Mesendoderm (in vitro differentiated cells): ENCODE measurements at regions not wholly inside any gene's neighbourhood (a gene's known extent, or its start where the extent isn't known, plus 50 kb on each side); places are given as distances from the start of the nearest gene placed in this dataset.

Source experiments
- DNase-seq: peaks from one replicate; pipeline ENCODE4 v3.0.0; 2013
- H2AK5ac ChIP-seq: 2 replicates; pipeline ENCODE4 v1.6.1; 2013; ENCODE audit warnings: low read length, inconsistent platforms
- H2BK120ac ChIP-seq: 2 replicates; pipeline ENCODE4 v1.6.1; 2013; ENCODE audit warnings: low read depth, mild to moderate bottlenecking, low read length, moderate library complexity, mixed read lengths
- H2BK15ac ChIP-seq: replicated peaks from 2 replicates; pipeline ENCODE4 v1.6.1; 2013; ENCODE audit warnings: low read depth, mild to moderate bottlenecking, moderate library complexity
- H2BK5ac ChIP-seq: 2 replicates; pipeline ENCODE4 v1.6.1; 2013; ENCODE audit warnings: low read length, inconsistent platforms
- H3K18ac ChIP-seq: 2 replicates; pipeline ENCODE4 v1.6.1; 2013; ENCODE audit warnings: mild to moderate bottlenecking, low read length, mixed read lengths
- H3K23ac ChIP-seq: one replicate; pipeline ENCODE4 v1.6.1; 2013; ENCODE audit warnings: low read length
- H3K27ac ChIP-seq: 2 replicates; pipeline ENCODE4 v1.5.1; 2013; ENCODE audit warnings: low read depth, mild to moderate bottlenecking, inconsistent platforms, low read length, moderate library complexity
- H3K27me3 ChIP-seq: 2 replicates; pipeline ENCODE4 v1.6.1; 2013; ENCODE audit warnings: low read length, control low read depth, mild to moderate bottlenecking, inconsistent platforms; ENCODE audit not compliant: insufficient read depth, poor library complexity
- H3K36me3 ChIP-seq: 2 replicates; pipeline ENCODE4 v1.6.1; 2013; ENCODE audit warnings: low read length, inconsistent platforms; ENCODE audit not compliant: control insufficient read depth, insufficient read depth
- H3K4ac ChIP-seq: one replicate; pipeline ENCODE4 v1.6.1; 2013; ENCODE audit warnings: low read depth, mild to moderate bottlenecking, low read length, moderate library complexity
- H3K4me1 ChIP-seq: 2 replicates; pipeline ENCODE4 v1.6.1; 2013; ENCODE audit warnings: low read depth, low read length, inconsistent platforms; ENCODE audit not compliant: control insufficient read depth
- H3K4me2 ChIP-seq: 2 replicates; pipeline ENCODE4 v1.6.1; 2013; ENCODE audit warnings: low read length
- H3K4me3 ChIP-seq: 2 replicates; pipeline ENCODE4 v1.5.1; 2013; ENCODE audit warnings: mild to moderate bottlenecking, low read length
- H3K56ac ChIP-seq: one replicate; pipeline ENCODE4 v1.6.1; 2013; ENCODE audit warnings: low read length
- H3K79me1 ChIP-seq: 2 replicates; pipeline ENCODE4 v1.6.1; 2013; ENCODE audit warnings: low read length, inconsistent platforms
- H3K79me2 ChIP-seq: 2 replicates; pipeline ENCODE4 v1.6.1; 2013; ENCODE audit warnings: mild to moderate bottlenecking, low read length; ENCODE audit not compliant: control insufficient read depth, insufficient read depth
- H3K9ac ChIP-seq: 2 replicates; pipeline ENCODE4 v1.6.1; 2013; ENCODE audit warnings: low read length, inconsistent platforms
- H4K5ac ChIP-seq: one replicate; pipeline ENCODE4 v1.6.1; 2013; ENCODE audit warnings: low read length
- H4K8ac ChIP-seq: one replicate; pipeline ENCODE4 v1.6.1; 2013; ENCODE audit warnings: low read depth, mild to moderate bottlenecking, control low read depth, low read length, moderate library complexity
- WGBS: extraction: QIAGEN DNeasy Blood & Tissue Kit; methylation state at CpG from one replicate; pipeline ENCODE4 v1.1.7; 2013; ENCODE audit warnings: low lambda C conversion rate, missing lambda C conversion rate; ENCODE audit not compliant: insufficient coverage; ENCODE audit errors: extremely low coverage; 5-methylcytosine and 5-hydroxymethylcytosine counted together

DNA sequence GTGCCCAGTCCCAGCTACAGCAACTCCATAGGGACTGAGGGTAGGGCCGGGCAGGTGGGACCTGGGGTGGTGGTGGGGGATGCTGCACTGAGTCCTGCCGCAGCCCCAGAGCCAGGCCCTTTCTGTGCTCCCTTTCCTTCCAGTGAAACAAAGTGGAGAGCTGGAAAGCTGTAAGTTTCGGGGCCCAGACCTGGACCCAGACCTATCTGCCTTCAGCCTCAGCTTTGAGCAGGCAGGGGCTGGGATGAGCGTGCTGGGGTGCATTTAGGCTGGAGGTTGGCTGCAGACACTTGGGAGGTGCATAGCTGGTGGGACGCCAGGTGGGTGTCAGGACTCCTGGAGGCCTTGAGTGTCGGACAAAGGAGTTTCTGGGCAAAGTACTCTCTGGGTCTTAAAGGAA, 92.7 kb upstream of the C1orf174 start:
- Histone ChIP-seq H3K4me2 (no peak overlapping the region), H3K9ac (no peak overlapping the region), H3K79me2 (no peaks in the 10 kb centered on the region), H3K23ac (no peak overlapping the region), H3K27ac (no peak overlapping the region), H2AK5ac (no peak overlapping the region), H4K8ac (no peak overlapping the region), H2BK120ac (no peak overlapping the region), H3K27me3 (no peaks in the 10 kb centered on the region), H2BK15ac (no peak overlapping the region), H3K18ac (no peak overlapping the region), H3K4ac (no peak overlapping the region), H3K79me1 (no peaks in the 10 kb centered on the region), H2BK5ac (no peak overlapping the region), H4K5ac (no peak overlapping the region), H3K36me3 (no peaks in the 10 kb centered on the region), H3K56ac (no peak overlapping the region), H3K4me1 (no peaks in the 10 kb centered on the region), H3K4me3 (no peak overlapping the region)
- no CpG with 5 or more reads among the region's 6 CpGs for WGBS
- DNase-seq, result no peak

GRCh38 chr1:3993619-3994375, 93.7 kb upstream of the C1orf174 start:
- no CpG with 5 or more reads among the region's 25 CpGs for WGBS
- no peak overlapping the region for H3K27ac ChIP-seq

DNA sequence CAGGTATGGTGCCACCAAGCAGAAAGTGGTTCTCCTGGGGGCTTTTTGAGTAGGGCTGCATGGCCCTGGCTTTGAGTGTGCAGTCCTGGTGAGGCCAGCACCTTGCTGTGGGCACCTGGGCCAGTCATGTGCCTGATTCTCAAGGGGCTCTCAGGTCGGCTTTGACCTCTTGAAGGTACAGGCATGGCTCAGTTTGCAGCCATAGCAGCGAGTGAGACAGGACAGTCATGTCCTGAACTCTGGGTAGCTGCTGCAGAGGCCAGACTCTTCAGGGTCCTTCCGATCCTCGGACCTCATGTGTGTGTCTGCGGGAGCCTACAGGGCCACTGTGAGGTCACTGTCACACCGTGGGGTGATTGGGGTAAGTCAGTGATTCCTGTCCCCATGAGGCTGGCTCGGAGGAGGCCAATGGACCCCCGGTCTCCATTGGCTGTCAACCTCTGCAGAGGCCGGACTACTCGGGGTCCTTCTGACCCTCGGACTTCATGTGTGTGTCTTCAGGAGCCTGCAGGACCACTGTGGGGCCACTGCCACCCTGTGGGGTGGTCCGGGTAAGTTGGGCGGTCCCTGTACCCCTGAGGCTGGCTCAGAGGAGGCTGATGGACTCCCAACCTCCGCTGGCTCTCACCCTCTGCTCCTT, 95.2 kb upstream of the C1orf174 start:
- no peak overlapping the region for H3K23ac ChIP-seq
- no peaks in the 10 kb centered on the region for H3K79me1 ChIP-seq
- no peak overlapping the region for H3K9ac ChIP-seq
- no peaks in the 10 kb centered on the region for H3K79me2 ChIP-seq
- no peak overlapping the region for H3K4ac ChIP-seq
- H3K4me2 ChIP-seq, result no peak overlapping the region
- no CpG with 5 or more reads among the region's 14 CpGs for WGBS
- H3K18ac ChIP-seq, result no peak overlapping the region
- no peaks in the 10 kb centered on the region for H3K4me1 ChIP-seq
- H3K4me3 ChIP-seq, result no peak overlapping the region
- H2BK15ac ChIP-seq, result no peak overlapping the region
- no peak overlapping the region for H3K27ac ChIP-seq
- H3K36me3 ChIP-seq, result no peaks in the 10 kb centered on the region
- no peak overlapping the region for H2BK5ac ChIP-seq
- H3K56ac ChIP-seq, result no peak overlapping the region
- no peak overlapping the region for H4K5ac ChIP-seq
- no peak for DNase-seq
- H4K8ac ChIP-seq, result no peak overlapping the region
- H2BK120ac ChIP-seq, result no peak overlapping the region
- no peaks in the 10 kb centered on the region for H3K27me3 ChIP-seq
- no peak overlapping the region for H2AK5ac ChIP-seq

More at GRCh38 chr1:3993619-3994375, 93.7 kb upstream of the C1orf174 start:
- Histone ChIP-seq H2BK15ac (no peak overlapping the region), H3K56ac (no peak overlapping the region), H4K8ac (no peak overlapping the region), H3K4ac (no peak overlapping the region), H2BK5ac (no peak overlapping the region), H3K27me3 (no peaks in the 10 kb centered on the region), H3K4me1 (no peaks in the 10 kb centered on the region), H3K4me3 (no peak overlapping the region), H3K79me1 (no peaks in the 10 kb centered on the region), H3K36me3 (no peaks in the 10 kb centered on the region), H3K4me2 (no peak overlapping the region), H3K9ac (no peak overlapping the region), H3K18ac (no peak overlapping the region), H4K5ac (no peak overlapping the region), H2AK5ac (no peak overlapping the region), H2BK120ac (no peak overlapping the region), H3K79me2 (no peaks in the 10 kb centered on the region), H3K23ac (no peak overlapping the region)
- DNase-seq, result no peak

GRCh38 chr1:3996846-3997705, 97.0 kb upstream of the C1orf174 start:
- 100% methylated on average over 5 of the region's 15 CpGs for WGBS
- DNase-seq, result peak; percentile 38
- no peaks in the 10 kb centered on the region for H3K79me1 ChIP-seq
- no peak overlapping the region for H3K4ac ChIP-seq
- no peak overlapping the region for H2BK5ac ChIP-seq
- H3K56ac ChIP-seq, result no peak overlapping the region
- no peak overlapping the region for H2AK5ac ChIP-seq
- H2BK120ac ChIP-seq, result no peak overlapping the region
- H3K4me2 ChIP-seq, result no peak overlapping the region
- H3K4me3 ChIP-seq, result no peak overlapping the region
- H3K18ac ChIP-seq, result no peak overlapping the region
- no peak overlapping the region for H4K5ac ChIP-seq
- no peak overlapping the region for H3K23ac ChIP-seq
- no peaks in the 10 kb centered on the region for H3K27me3 ChIP-seq
- H2BK15ac ChIP-seq, result no peak overlapping the region
- no peak overlapping the region for H4K8ac ChIP-seq
- H3K4me1 ChIP-seq, result no peaks in the 10 kb centered on the region
- no peaks in the 10 kb centered on the region for H3K79me2 ChIP-seq
- no peak overlapping the region for H3K9ac ChIP-seq
- no peak overlapping the region for H3K27ac ChIP-seq
- H3K36me3 ChIP-seq, result no peaks in the 10 kb centered on the region

DNA sequence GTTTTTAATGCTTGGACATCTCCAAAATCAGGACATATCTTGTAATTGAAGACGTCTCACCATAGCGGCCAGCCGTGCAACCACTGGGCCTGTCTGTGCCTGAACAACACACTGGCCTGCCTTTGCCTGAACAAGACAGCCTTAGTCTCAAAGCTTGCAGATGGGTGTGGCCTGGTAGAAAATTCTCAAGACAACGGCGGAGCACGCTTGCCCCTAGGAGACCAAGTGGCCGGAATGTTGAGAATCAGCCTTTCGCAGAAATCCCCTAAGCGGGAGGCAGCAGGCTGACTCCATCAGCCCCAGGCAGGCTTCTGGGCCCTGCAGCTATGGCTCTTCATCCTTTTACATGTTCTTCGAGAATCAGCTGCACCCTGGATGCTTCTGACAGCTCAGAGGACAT, 98.0 kb upstream of the C1orf174 start:
- H3K4me3 ChIP-seq, result no peak overlapping the region
- no peak overlapping the region for H3K9ac ChIP-seq
- H3K23ac ChIP-seq, result peak overlapping the region; percentile 24
- H3K18ac ChIP-seq, result no peak overlapping the region
- no peaks in the 10 kb centered on the region for H3K4me1 ChIP-seq
- H2AK5ac ChIP-seq, result no peak overlapping the region
- no CpG with 5 or more reads among the region's 10 CpGs for WGBS
- H3K27ac ChIP-seq, result no peak overlapping the region
- no peaks in the 10 kb centered on the region for H3K79me1 ChIP-seq
- no peaks in the 10 kb centered on the region for H3K36me3 ChIP-seq
- H3K27me3 ChIP-seq, result no peaks in the 10 kb centered on the region
- no peak overlapping the region for H2BK120ac ChIP-seq
- no peaks in the 10 kb centered on the region for H3K79me2 ChIP-seq
- no peak overlapping the region for H3K4me2 ChIP-seq
- DNase-seq, result peak; percentile 45
- no peak overlapping the region for H3K4ac ChIP-seq
- H2BK15ac ChIP-seq, result no peak overlapping the region
- no peak overlapping the region for H4K5ac ChIP-seq
- no peak overlapping the region for H2BK5ac ChIP-seq
- no peak overlapping the region for H4K8ac ChIP-seq
- no peak overlapping the region for H3K56ac ChIP-seq
